A673 (cell line): ENCODE measurements at regions not wholly inside any gene's neighbourhood (a gene's known extent, or its start where the extent isn't known, plus 50 kb on each side); places are given as distances from the start of the nearest gene placed in this dataset.

Experiments used
- CTCF ChIP-seq: fragments of 300-800, 200-600 bp; sonication (generic); conservative IDR thresholded peaks from 2 replicates; pipeline ENCODE4 v1.5.1; 2017; ENCODE audit warnings: low read depth, mild to moderate bottlenecking, antibody characterized with exemption, low read length, moderate library complexity, mixed read lengths
- EZH2 ChIP-seq: fragments of 200-600 bp; sonication (generic); IDR thresholded peaks from 2 replicates; pipeline ENCODE4 v1.6.1; 2017; ENCODE audit warnings: borderline replicate concordance, low read depth, mild to moderate bottlenecking, mixed read lengths, antibody characterized with exemption, low read length; ENCODE audit not compliant: poor library complexity, severe bottlenecking

GRCh38 chrX:11056322-11057176 is 54.6 kb upstream of the HCCS start:
- TF ChIP-seq CTCF (no peak), EZH2 (no peak)
